GM12892 (cell line): ENCODE measurements at regions not wholly inside any gene's neighbourhood (a gene's known extent, or its start where the extent isn't known, plus 50 kb on each side); places are given as distances from the start of the nearest gene placed in this dataset.

ENCODE experiments used
- POLR2A ChIP-seq: IDR thresholded peaks from 2 replicates; pipeline ENCODE4 v1.6.1; 2011; ENCODE audit warnings: low read depth, low read length, control low read depth
- POLR2AphosphoS5 ChIP-seq: IDR thresholded peaks from 2 replicates; pipeline ENCODE4 v1.6.1; 2011; ENCODE audit warnings: low read depth, low read length, control low read depth

DNA sequence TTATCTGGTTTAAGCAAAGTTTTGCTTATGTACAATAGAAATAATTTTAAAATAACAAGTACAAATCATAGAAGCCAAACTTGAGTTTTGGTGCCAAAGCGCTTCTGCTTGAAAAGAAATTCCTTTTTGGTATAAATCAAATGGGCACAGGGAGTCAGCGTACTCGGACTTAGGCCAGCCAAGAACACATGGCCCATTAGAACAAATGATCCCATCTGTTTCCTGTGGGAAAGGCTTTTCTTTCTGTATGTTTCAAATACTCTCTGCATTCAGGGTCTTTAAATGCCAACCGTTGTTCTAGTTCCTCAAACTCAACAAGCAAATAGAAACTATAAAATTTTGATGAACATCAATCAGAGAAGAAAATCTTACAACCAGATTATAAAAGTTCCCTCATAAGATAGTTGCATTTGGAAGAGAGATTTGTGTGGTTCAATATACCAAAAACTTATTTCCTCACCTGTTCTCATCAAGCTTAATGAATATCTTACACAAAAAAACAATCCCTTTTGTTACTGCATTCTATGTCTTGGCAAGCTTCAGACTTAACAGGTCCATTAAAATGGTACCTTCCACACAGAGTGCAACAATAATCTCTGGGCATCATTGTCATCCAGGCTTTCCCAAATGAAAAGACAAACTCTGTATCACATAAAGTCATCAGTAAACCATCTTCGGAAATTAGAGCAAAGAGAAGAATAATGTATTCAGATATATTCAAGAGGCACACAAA is 739.8 kb upstream of the API5 start:
- no peak for TF ChIP-seq POLR2AphosphoS5
- no peak for TF ChIP-seq POLR2A
